Fibroblast of mammary gland (primary cell): ENCODE measurements at regions not wholly inside any gene's neighbourhood (a gene's known extent, or its start where the extent isn't known, plus 50 kb on each side); places are given as distances from the start of the nearest gene placed in this dataset.

Source experiments
- DNase-seq: peaks from one replicate; pipeline ENCODE4 v3.0.0-alpha.2; 2010; ENCODE audit warnings: low read depth
- H3K4me3 ChIP-seq: 2 replicates; pipeline ENCODE4 v1.5.1; 2011; ENCODE audit warnings: low read depth, mild to moderate bottlenecking, low read length, moderate library complexity; ENCODE audit not compliant: control insufficient read depth
- TF ChIP-seq, protein P1 (sequence below): conservative IDR thresholded peaks from 2 replicates; pipeline ENCODE4 v1.5.1; 2011; ENCODE audit warnings: low read depth, low read length, inconsistent platforms; ENCODE audit not compliant: control insufficient read depth, insufficient read depth

DNA sequence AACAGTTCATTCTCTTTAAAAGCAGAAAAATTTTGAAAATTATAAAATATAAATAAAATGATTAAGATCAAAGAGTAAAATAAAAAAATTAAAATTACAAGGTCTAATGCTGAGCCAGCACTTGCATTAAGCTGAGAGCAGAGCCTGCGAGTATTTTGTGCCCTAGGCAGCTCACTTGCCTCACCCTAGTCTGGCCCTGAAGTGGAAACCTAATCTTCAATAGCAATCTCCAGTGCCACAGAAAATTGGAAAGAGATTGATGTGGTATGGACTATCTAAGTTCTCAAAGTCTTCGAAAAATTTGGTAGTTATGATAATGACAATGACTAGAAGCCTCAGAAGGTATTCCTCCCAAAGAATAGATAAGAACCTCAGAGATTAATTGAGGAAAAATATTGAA, 459.4 kb upstream of the CBLB start:
- H3K4me3 ChIP-seq: no peak overlapping the region
- TF ChIP-seq, protein P1, sequence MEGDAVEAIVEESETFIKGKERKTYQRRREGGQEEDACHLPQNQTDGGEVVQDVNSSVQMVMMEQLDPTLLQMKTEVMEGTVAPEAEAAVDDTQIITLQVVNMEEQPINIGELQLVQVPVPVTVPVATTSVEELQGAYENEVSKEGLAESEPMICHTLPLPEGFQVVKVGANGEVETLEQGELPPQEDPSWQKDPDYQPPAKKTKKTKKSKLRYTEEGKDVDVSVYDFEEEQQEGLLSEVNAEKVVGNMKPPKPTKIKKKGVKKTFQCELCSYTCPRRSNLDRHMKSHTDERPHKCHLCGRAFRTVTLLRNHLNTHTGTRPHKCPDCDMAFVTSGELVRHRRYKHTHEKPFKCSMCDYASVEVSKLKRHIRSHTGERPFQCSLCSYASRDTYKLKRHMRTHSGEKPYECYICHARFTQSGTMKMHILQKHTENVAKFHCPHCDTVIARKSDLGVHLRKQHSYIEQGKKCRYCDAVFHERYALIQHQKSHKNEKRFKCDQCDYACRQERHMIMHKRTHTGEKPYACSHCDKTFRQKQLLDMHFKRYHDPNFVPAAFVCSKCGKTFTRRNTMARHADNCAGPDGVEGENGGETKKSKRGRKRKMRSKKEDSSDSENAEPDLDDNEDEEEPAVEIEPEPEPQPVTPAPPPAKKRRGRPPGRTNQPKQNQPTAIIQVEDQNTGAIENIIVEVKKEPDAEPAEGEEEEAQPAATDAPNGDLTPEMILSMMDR: no peak
- DNase-seq: no peak

DNA sequence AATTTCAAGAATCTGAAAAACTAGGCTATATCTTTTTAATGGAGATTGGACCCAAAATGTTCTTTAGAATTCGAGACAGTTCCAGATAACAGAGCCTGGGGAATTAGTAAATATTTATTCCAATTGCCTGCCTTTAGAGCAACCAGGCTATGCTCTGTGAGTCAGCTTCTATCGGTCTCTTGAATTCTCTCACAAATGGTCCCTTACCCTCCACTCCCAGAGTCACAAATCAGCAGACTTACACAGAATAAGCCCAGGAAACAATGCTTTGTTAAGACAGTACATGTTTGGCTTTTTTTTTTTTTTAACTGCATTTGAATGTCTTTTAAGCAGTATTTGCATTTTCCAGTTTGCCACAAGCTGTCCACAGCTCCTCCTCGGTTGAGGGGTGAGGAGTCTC, 460.7 kb upstream of the CBLB start:
- no peak for DNase-seq
- H3K4me3 ChIP-seq: no peak overlapping the region

DNA sequence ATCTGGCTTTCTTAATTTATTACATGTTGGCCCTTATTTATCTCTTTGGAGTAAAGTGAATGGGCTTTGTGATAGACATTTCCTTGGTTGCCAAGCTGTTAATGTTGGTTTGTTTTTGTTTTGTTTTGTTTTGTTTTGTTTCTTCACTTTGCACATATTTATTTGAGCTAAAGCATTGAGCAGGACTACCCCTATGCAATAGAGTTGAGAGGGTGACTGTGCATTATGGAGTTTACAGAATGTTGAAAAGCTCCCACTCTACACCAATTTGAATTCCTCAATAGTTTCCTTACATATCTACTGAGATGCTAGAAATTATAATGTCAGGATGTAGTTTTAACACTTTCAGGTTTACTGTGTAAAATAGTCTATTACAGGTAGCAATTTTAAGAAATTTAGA, 462.8 kb upstream of the CBLB start:
- TF ChIP-seq, protein P1: no peak
- DNase-seq: no peak
- H3K4me3 ChIP-seq: no peak overlapping the region

More for the DNA sequence above, 460.7 kb upstream of the CBLB start:
- TF ChIP-seq, protein P1: no peak

DNA sequence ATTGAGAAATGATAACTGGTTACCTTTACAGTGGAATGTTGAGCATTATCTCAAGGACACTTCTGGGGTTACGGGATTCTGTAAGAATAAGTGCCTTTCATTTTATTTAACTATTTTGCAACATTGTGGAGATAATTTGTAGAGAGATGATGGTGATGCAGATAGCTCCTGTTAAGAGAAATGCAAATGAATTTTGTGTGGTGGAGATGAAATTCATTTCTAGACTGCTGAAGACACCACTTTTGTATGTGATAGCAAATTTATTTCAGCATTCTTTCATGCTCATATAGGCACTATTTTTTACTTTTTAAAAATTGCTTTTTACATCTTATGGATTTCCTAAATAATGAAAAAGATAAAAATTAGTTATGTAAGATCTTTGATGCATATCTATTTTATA, 463.3 kb upstream of the CBLB start:
- DNase-seq: no peak
- TF ChIP-seq, protein P1: no peak
- H3K4me3 ChIP-seq: no peak overlapping the region

DNA sequence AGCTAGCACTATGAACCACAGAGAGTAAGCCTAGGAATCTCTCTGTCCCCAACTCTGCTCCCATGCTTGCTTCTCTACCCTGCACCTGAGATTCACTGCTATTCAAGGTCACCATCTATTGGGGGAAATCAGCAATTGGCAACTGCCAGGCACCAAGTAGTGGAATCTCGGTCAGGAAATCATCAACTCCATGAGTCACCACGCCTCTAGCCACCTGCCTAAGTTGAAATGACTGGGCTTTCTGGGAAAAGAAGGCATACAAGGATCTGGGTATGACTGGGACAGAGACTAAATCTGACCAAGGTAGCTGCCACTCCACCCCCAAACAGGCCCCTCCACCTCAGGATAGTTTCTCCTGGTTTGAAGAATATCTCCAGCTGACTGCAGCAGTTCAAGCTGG, 464.1 kb upstream of the CBLB start:
- no peak overlapping the region for H3K4me3 ChIP-seq
- DNase-seq: peak; percentile 30
- TF ChIP-seq, protein P1: no peak

DNA sequence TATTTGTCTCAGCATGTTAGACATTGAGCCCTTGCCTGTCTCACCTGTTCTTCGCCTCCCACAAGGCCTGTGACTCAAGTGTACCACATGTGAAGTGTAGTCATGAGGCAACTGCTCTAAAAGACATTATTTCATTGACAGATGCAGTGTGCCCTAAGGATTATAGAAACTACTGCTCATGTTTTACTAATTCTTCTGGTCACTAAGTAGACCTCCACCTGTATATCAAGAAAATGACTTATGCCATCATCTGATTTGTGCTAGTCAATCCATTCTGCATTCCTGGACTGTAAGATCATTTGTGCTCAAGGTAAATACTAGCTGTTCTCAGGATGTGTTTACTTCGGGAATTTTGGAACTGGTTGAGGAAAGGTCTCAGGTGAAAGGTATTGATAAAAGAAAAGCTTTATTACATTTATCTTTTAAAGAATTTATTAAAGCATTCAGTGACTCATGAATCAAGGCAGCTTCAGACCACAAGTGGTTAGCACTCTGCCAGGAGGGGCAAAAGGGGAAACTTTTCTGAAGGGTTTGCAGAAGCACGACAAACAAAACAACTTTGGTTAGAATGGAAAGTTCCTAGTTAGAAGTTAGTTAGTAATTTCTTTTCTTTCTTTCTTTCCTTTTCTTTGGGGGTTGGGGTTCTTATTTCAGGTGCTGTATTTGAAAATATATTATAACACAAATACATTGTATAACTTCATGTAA, 465.3 kb upstream of the CBLB start:
- no peak overlapping the region for H3K4me3 ChIP-seq
- TF ChIP-seq, protein P1: no peak
- DNase-seq: peak; percentile 59
